A549 (cell line): ENCODE measurements at regions not wholly inside any gene's neighbourhood (a gene's known extent, or its start where the extent isn't known, plus 50 kb on each side); places are given as distances from the start of the nearest gene placed in this dataset.

Experiments
- BHLHE40 ChIP-seq: IDR thresholded peaks from 2 replicates; pipeline ENCODE4 v1.6.1; 2012; ENCODE audit warnings: low read depth, low read length, inconsistent platforms
- FOSL2 ChIP-seq, 2 experiments: fragments of 450-650 bp in 1 of 2; fragments of >200 bp in 1 of 2; sonication (Bioruptor Twin) in 1 of 2; formaldehyde crosslinking; IDR thresholded peaks; 2 replicates each; pipeline versions ENCODE4 v1.5.0 to v1.6.1; 2016 to 2020; ENCODE audit warnings: mild to moderate bottlenecking in 1 of 2, moderate library complexity in 1 of 2
- JUN ChIP-seq, 2 experiments: fragments of >200 bp; sonication (Bioruptor Twin); formaldehyde crosslinking; IDR thresholded peaks; 2 replicates in 1 of 2; 3 replicates in 1 of 2; pipeline ENCODE4 v1.6.1; 2016 to 2017
- MAFK ChIP-seq: fragments of 450-650 bp; IDR thresholded peaks from 2 replicates; pipeline ENCODE4 v1.6.1; 2014; ENCODE audit not compliant: partially characterized antibody
- MAX ChIP-seq: IDR thresholded peaks from 2 replicates; pipeline ENCODE4 v1.6.1; 2012
- POLR2A ChIP-seq: IDR thresholded peaks from 2 replicates; pipeline ENCODE4 v1.6.1; 2012; ENCODE audit warnings: mild to moderate bottlenecking, low read length
- RAD21 ChIP-seq, 2 experiments: fragments of >200 bp in 1 of 2; sonication (Bioruptor Twin) in 1 of 2; formaldehyde crosslinking in 1 of 2; IDR thresholded peaks in 1 of 2; conservative IDR thresholded peaks in 1 of 2; 2 replicates in 1 of 2; 3 replicates in 1 of 2; pipeline ENCODE4 v1.6.1; 2012 to 2018; ENCODE audit warnings: inconsistent platforms in 1 of 2
- SMC3 ChIP-seq: fragments of >200 bp; sonication (Bioruptor Twin); formaldehyde crosslinking; IDR thresholded peaks from 3 replicates; pipeline ENCODE4 v1.6.1; 2018; ENCODE audit warnings: inconsistent platforms
- TF ChIP-seq, protein P1 (sequence below): fragments of >200 bp; sonication (Bioruptor Twin); formaldehyde crosslinking; IDR thresholded peaks from 3 replicates; pipeline ENCODE4 v1.5.1; 2016

DNA sequence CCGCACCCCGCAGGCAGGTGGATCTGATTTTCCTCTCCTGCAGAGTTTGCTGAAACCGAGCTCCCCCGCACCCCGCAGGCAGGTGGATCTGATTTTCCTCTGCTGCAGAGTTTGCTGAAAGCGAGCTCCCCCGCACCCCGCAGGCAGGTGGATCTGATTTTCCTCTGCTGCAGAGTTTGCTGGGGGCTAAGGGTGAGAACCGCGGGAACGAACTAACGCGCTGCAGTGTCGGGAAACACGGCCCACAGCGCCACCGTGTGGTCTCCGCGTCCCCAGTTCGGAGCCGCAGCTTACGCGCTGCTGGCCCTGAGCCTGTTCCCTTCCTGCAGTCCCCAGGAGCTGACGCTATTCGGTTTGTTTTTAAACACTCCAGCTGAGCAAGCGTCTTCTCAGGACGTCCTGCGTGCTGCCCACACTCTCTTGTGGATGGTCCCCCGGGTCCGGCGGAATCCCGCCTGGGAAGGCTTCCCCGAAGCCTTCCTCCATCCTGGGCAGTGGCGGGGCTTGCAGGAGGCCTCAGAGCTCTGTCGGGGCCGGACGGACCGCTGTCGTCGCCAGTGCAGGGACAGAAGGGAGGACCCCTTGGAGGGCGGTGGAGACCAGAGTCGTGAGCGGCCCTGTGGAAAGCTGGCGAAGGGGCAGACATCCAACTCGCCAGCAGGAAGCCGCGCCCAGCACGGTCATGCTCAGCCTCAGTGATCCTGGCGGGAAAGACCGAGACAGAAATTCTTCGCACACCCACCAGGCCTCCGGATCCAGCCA, 121.2 kb upstream of the LPCAT1 start:
- TF ChIP-seq, protein P1, sequence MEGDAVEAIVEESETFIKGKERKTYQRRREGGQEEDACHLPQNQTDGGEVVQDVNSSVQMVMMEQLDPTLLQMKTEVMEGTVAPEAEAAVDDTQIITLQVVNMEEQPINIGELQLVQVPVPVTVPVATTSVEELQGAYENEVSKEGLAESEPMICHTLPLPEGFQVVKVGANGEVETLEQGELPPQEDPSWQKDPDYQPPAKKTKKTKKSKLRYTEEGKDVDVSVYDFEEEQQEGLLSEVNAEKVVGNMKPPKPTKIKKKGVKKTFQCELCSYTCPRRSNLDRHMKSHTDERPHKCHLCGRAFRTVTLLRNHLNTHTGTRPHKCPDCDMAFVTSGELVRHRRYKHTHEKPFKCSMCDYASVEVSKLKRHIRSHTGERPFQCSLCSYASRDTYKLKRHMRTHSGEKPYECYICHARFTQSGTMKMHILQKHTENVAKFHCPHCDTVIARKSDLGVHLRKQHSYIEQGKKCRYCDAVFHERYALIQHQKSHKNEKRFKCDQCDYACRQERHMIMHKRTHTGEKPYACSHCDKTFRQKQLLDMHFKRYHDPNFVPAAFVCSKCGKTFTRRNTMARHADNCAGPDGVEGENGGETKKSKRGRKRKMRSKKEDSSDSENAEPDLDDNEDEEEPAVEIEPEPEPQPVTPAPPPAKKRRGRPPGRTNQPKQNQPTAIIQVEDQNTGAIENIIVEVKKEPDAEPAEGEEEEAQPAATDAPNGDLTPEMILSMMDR, result peak; percentile 75
- TF ChIP-seq SMC3 (peak; percentile 61), POLR2A (no peak), RAD21 (conservative IDR thresholded peaks at IDR 0.05 in 1 of 2, IDR thresholded peaks at IDR 0.05 in 1 of 2) (peak; percentile 79 to 82), FOSL2 (IDR thresholded peaks at IDR 0.05) (no peak), FOSL2 (CRISPR knock-in tag; IDR thresholded peaks at IDR 0.05) (no peak), JUN (IDR thresholded peaks at IDR 0.05) (no peak), MAX (peak; percentile 32; the same call in 1 of the 2 replicates), BHLHE40 (no peak), MAFK (no peak)
